CD14-positive monocyte (primary cell): ENCODE measurements at regions not wholly inside any gene's neighbourhood (a gene's known extent, or its start where the extent isn't known, plus 50 kb on each side); places are given as distances from the start of the nearest gene placed in this dataset.

Source experiments
- DNase-seq, 3 donors: peaks; one replicate each; pipeline ENCODE4 v3.0.0-alpha.2; 2011 to 2022
- H2AFZ ChIP-seq: 2 replicates; pipeline ENCODE4 v1.6.0; 2012; ENCODE audit warnings: mild to moderate bottlenecking, low read depth, low read length, inconsistent platforms; ENCODE audit not compliant: insufficient read depth, poor library complexity, severe bottlenecking
- H3K27ac ChIP-seq, 2 donors: 1 replicate in 1 of 2; 2 replicates in 1 of 2; pipeline ENCODE4 v1.5.1; 2012 to 2013; ENCODE audit warnings: low read length in 2 of 2, control low read depth in 1 of 2, inconsistent platforms in 1 of 2, low read depth in 1 of 2, mild to moderate bottlenecking in 1 of 2
- H3K27me3 ChIP-seq, 2 donors: one replicate each; pipeline versions ENCODE4 v1.6.0 to v1.6.1; 2011 to 2013; ENCODE audit warnings: low read length in 2 of 2; ENCODE audit not compliant: control insufficient read depth in 2 of 2, insufficient read depth in 2 of 2
- H3K36me3 ChIP-seq, 2 donors: replicated peaks in 1 of 2; 1 replicate in 1 of 2; 2 replicates in 1 of 2; pipeline versions ENCODE4 v1.5.1 to v1.6.1; 2012 to 2013; ENCODE audit warnings: low read length in 2 of 2, control low read depth in 1 of 2, inconsistent platforms in 1 of 2, mild to moderate bottlenecking in 1 of 2; ENCODE audit not compliant: insufficient read depth in 2 of 2, control insufficient read depth in 1 of 2
- H3K4me1 ChIP-seq, 2 donors: 1 replicate in 1 of 2; 2 replicates in 1 of 2; pipeline versions ENCODE4 v1.5.1 to v1.6.1; 2012 to 2013; ENCODE audit warnings: low read length in 2 of 2, control low read depth in 1 of 2, inconsistent platforms in 1 of 2, mild to moderate bottlenecking in 1 of 2, moderate library complexity in 1 of 2; ENCODE audit not compliant: insufficient read depth in 2 of 2, control insufficient read depth in 1 of 2
- H3K4me2 ChIP-seq: replicated peaks from 2 replicates; pipeline ENCODE3; 2012; ENCODE audit warnings: low read length, moderate library complexity, mild to moderate bottlenecking; ENCODE audit not compliant: poor library complexity, severe bottlenecking; ENCODE audit errors: extremely low read depth
- H3K4me3 ChIP-seq, 3 experiments: fragments of 200-600 bp in 1 of 3; sonication (generic) in 1 of 3; replicated peaks in 1 of 3; 1 replicate in 2 of 3; 2 replicates in 1 of 3; pipeline ENCODE4 v1.5.1; 2011 to 2013; ENCODE audit warnings: low read length in 3 of 3, mild to moderate bottlenecking in 3 of 3, control low read depth in 2 of 3, low read depth in 2 of 3, inconsistent platforms in 1 of 3, moderate library complexity in 1 of 3
- H3K79me2 ChIP-seq: 2 replicates; pipeline ENCODE4 v1.6.0; 2012; ENCODE audit warnings: mild to moderate bottlenecking, control low read depth, inconsistent platforms, low read length, moderate library complexity; ENCODE audit not compliant: insufficient read depth
- H3K9ac ChIP-seq: 2 replicates; pipeline ENCODE4 v1.6.0; 2017; ENCODE audit warnings: low read length, mild to moderate bottlenecking; ENCODE audit not compliant: insufficient read depth, poor library complexity, severe bottlenecking
- H3K9me3 ChIP-seq, 2 donors: replicated peaks in 1 of 2; 1 replicate in 1 of 2; 2 replicates in 1 of 2; pipeline versions ENCODE4 v1.5.1 to v1.6.1; 2012 to 2013; ENCODE audit warnings: low read length in 2 of 2, control low read depth in 1 of 2; ENCODE audit not compliant: control insufficient read depth in 1 of 2, insufficient read depth in 1 of 2
- H4K20me1 ChIP-seq: 2 replicates; pipeline ENCODE4 v1.6.0; 2012; ENCODE audit warnings: mild to moderate bottlenecking, low read length, control low read depth, moderate library complexity; ENCODE audit not compliant: insufficient read depth
- H3K27ac Mint-ChIP-seq, 7 donors: one replicate each; pipeline ENCODE4 v1.8.0; 2020; ENCODE audit warnings: mild to moderate bottlenecking in 7 of 7, mixed read lengths in 7 of 7, moderate library complexity in 6 of 7, inconsistent platforms in 2 of 7
- H3K27me3 Mint-ChIP-seq, 3 donors: one replicate each; pipeline ENCODE4 v1.8.0; 2021 to 2022; ENCODE audit warnings: low read depth in 3 of 3, mild to moderate bottlenecking in 3 of 3, mixed read lengths in 3 of 3, moderate library complexity in 3 of 3, inconsistent platforms in 1 of 3
- H3K36me3 Mint-ChIP-seq, 2 donors: one replicate each; pipeline ENCODE4 v1.8.0; 2020; ENCODE audit warnings: mixed read lengths in 2 of 2, inconsistent platforms in 1 of 2, mild to moderate bottlenecking in 1 of 2
- H3K4me1 Mint-ChIP-seq: one replicate; pipeline ENCODE4 v1.8.0; 2020; ENCODE audit warnings: mild to moderate bottlenecking, mixed read lengths
- H3K4me3 Mint-ChIP-seq, 2 donors: one replicate each; pipeline ENCODE4 v1.8.0; 2020; ENCODE audit warnings: mild to moderate bottlenecking in 2 of 2, mixed read lengths in 2 of 2, moderate library complexity in 1 of 2
- H3K9me3 Mint-ChIP-seq, 7 donors: one replicate each; pipeline ENCODE4 v1.8.0; 2020 to 2022; ENCODE audit warnings: mixed read lengths in 7 of 7, mild to moderate bottlenecking in 6 of 7, moderate library complexity in 6 of 7, inconsistent platforms in 2 of 7
- WGBS: methylation state at CpG from one replicate; pipeline ENCODE4 v1.1.5; 2013; ENCODE audit warnings: missing lambda C conversion rate; ENCODE audit not compliant: insufficient coverage; 5-methylcytosine and 5-hydroxymethylcytosine counted together
- intact Hi-C, 2 donors: fragments of 100-400 bp; cut with micrococcal nuclease; formaldehyde crosslinking; loops; one replicate each; pipeline versions ENCODE4 v1.15.0 to v1.15.1; 2023
- TF ChIP-seq, protein P1 (sequence below): fragments of 200-600 bp; IDR thresholded peaks from one replicate; pipeline ENCODE4 v1.8.0; 2022; ENCODE audit warnings: antibody characterized with exemption, mild to moderate bottlenecking

DNA sequence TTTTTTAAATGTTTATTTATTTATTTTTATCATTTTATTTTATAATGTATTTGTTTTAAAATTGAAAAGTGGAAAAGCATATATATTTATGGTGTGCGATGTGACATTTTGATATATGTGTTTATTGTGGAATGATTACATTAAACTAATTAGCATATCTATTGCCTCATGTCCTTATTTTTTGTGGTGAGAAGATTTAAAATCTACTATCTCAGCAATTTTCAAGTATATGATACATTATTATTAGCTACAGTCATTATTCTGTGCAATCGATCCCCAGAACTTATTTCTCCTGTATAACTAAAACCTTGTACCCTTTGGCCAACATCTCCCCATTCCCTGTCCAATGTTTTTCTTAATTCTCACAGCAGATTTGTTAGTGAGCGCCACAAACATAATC lies 115.6 kb upstream of the SHH start:
- H3K9me3 Mint-ChIP-seq: peaks cover 2 to 17% (median 5%) of the 10 kb centered on the region in 7 donors
- H4K20me1 ChIP-seq: no peaks in the 10 kb centered on the region
- intact Hi-C loops: no loop called here
- H3K36me3 ChIP-seq: no peaks in the 10 kb centered on the region
- no peak overlapping the region for H3K27ac ChIP-seq
- H3K27me3 ChIP-seq: no peaks in the 10 kb centered on the region
- no peak overlapping the region for H2AFZ ChIP-seq
- H3K4me1 ChIP-seq: no peaks in the 10 kb centered on the region
- no peak overlapping the region for H3K9ac ChIP-seq
- H3K36me3 Mint-ChIP-seq: no peaks in the 10 kb centered on the region
- H3K4me3 Mint-ChIP-seq: no peak overlapping the region
- no peaks in the 10 kb centered on the region for H3K9me3 ChIP-seq
- no peak for DNase-seq
- TF ChIP-seq, protein P1, sequence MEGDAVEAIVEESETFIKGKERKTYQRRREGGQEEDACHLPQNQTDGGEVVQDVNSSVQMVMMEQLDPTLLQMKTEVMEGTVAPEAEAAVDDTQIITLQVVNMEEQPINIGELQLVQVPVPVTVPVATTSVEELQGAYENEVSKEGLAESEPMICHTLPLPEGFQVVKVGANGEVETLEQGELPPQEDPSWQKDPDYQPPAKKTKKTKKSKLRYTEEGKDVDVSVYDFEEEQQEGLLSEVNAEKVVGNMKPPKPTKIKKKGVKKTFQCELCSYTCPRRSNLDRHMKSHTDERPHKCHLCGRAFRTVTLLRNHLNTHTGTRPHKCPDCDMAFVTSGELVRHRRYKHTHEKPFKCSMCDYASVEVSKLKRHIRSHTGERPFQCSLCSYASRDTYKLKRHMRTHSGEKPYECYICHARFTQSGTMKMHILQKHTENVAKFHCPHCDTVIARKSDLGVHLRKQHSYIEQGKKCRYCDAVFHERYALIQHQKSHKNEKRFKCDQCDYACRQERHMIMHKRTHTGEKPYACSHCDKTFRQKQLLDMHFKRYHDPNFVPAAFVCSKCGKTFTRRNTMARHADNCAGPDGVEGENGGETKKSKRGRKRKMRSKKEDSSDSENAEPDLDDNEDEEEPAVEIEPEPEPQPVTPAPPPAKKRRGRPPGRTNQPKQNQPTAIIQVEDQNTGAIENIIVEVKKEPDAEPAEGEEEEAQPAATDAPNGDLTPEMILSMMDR: no peak
- H3K4me2 ChIP-seq: no peak overlapping the region
- no peak overlapping the region for H3K4me3 ChIP-seq
- H3K27me3 Mint-ChIP-seq: peaks cover 0 to 7% (median 5%) of the 10 kb centered on the region in 3 donors
- H3K4me1 Mint-ChIP-seq: no peaks in the 10 kb centered on the region
- H3K27ac Mint-ChIP-seq: peak overlapping the region in 1 of 7 donors; percentile 37
- WGBS: 100% methylated on average over 1 of the region's 3 CpGs
- no peaks in the 10 kb centered on the region for H3K79me2 ChIP-seq

DNA sequence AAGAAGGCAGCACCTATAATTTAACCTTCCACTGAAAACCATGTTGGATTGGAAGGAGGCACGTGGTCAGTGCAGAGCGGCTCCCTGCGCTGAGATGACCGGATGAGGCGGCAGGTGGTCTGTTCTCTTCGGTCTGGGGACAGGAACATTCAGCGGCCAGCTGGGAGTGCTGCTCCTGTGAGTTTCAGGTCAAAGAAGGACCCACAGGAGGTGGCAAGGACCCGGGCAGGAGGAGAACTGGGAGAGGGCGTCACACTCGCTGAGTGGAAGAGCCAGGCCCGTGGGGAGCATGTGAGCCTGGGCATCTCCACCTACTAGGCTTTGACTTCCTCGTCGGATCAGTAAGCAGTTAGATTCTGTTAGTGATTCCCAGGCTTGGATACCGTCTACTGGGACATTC lies 113.4 kb upstream of the SHH start:
- no peak overlapping the region for H2AFZ ChIP-seq
- no peak for DNase-seq
- Mint-ChIP-seq H3K4me1 (no peaks in the 10 kb centered on the region), H3K4me3 (no peak overlapping the region), H3K36me3 (no peaks in the 10 kb centered on the region), H3K9me3 (peaks cover 0 to 12% (median 3%) of the 10 kb centered on the region in 7 donors), H3K27me3 (peaks cover 0 to 10% (median 5%) of the 10 kb centered on the region in 3 donors), H3K27ac (no peak overlapping the region)
- TF ChIP-seq, protein P1: no peak
- H3K9ac ChIP-seq: no peak overlapping the region
- no peak overlapping the region for H3K4me3 ChIP-seq
- no peak overlapping the region for H3K4me2 ChIP-seq
- no peaks in the 10 kb centered on the region for H3K36me3 ChIP-seq
- H3K27ac ChIP-seq: no peak overlapping the region
- no peaks in the 10 kb centered on the region for H3K9me3 ChIP-seq
- no peaks in the 10 kb centered on the region for H4K20me1 ChIP-seq
- H3K27me3 ChIP-seq: no peaks in the 10 kb centered on the region
- H3K79me2 ChIP-seq: no peaks in the 10 kb centered on the region
- intact Hi-C loops: no loop called here
- 77% methylated on average over 11 of the region's 14 CpGs for WGBS
- no peaks in the 10 kb centered on the region for H3K4me1 ChIP-seq
